ENCODE measurements at regions not wholly inside any gene's neighbourhood (a gene's known extent, or its start where the extent isn't known, plus 50 kb on each side); places are given as distances from the start of the nearest gene placed in this dataset.

DNA sequence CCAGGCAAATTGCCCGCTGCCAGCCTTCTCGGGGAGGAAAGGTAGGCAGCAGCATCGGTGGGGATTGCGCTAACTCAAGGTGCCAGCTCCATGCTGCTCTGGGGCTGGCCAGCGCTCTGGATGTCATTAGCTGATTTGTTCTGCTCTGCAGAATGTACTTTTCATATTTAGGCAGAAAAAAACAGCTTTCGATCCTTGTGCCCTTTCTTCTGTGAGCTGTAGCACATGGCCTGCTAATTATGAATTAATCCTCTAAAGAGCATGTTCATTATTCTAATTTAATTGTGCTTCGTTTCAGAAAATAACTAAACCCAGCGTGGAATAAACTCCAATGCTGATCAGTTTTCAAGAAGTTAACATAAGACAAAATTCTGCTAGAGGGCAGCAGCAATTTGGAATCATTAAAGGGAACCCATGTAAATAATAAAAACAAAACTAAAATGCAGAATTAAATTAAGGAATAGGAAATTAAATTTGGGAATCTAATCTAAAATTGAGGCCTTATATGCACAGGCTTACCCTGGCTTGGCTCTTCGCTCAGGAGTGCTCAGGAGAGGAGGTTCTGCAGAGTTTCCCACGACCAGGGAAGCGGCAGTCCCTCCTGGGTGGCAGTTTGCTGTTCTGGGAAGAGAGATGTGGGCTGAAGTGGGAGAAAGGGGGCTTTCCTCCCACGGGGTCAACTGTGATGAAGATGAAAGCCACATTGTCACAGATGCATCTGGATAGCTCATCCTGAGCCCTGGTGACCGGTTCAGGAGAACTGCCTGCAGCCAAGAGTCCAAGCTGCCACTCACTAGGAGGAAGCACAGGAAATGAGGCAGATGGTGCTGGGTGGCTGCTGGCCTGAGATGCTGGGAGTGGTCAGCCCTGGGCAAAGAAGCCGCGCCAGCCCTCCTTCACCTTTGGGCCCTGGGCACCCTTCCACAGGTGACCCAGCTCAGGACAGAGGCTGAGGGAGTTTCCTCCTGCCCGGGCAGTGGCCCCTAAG lies 93.2 kb upstream of the PKDCC start:
- no peak for DNase-seq (ENCODE audit: low read depth in 2 of 2)

DNA sequence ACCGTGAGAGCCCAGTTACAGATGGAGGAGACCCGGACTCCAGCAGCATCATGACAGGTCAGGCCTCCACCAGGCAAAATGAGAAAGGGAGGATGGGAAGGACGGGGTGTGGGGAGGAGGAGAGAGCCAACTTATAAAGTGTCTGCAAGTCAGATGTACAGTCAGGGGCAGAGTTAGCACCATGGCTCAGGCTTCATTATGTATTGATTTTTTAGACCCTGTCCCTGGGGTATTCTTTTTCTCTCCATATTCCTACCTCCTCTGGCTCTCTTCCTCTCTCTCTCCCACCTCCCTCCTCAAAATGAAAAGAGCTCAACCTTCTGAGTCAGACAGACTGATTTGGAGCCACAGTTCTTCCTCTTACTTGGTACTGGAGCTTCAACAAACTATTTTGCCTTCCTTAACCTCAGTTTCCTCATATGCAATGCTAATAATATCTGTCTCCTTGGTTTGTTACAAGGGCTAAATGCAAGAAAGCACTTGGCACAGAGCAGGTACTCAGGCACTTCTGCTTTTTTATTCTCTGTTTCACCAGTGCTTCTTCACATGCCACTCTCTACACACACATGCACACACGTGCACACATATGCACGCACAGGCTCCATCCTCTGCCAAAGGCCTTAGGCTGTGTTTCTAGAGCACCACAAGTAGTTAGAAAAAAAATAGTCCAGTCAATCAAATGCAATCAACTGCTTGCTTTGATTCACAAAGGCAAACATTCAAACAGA lies 92.3 kb upstream of the PKDCC start:
- DNase-seq (ENCODE audit: low read depth in 2 of 2) = no peak

DNA sequence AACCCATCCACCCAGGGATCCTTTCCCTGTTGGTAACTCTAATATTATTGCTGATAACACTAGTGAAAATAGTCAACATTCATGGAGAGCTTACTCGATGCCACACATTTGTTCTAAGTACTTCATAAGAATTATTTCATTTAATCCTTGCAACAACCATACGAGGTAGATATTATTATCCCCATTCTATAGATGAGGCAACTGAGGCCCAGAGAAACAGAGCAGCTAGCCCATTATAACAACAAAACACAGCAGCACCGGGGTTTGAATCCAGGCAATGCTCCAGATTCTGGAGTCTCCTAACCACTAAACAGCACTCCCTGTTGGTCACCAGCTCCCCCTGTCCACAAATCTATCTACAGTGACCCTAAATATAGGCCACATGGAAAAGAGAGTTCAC lies 90.4 kb upstream of the PKDCC start:
- no peak for DNase-seq (ENCODE audit: low read depth in 2 of 2)

DNA sequence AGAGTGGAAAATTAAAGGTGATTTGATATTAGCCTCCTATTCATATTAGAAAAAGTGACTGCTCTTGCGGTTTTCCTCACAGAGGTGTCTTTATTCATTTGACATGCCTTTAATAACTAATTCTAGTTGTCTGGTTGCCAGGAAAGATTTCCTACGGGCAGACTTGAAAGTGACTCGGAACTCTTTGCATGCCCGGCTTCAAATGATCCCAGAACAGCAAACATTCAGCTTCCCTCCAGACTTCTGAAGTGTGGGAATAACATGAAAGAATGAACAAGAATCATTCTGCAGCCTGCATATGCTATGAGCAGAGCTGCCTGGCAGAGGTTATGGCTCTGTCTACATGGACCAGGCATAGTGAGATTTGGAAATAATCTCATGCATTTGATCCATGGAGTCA lies 89.6 kb upstream of the PKDCC start:
- no peak for DNase-seq (ENCODE audit: low read depth in 2 of 2)

DNA sequence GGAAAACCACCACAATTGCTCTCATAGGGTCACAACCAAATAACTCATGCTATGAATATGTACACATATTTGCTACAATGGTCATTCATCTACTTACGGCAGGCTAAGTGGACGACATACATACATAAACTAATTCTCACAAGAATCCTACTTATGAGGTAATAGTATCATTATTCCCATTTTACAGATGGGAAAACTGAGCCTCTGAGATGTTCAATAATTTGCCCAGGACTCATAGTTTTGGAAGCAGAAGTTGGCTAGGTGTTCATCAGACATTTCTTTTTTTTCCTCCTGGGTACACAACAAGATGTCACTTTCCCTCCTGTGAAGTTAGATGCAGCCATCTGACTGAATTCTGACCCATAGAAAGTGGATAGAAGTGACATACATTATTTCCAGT lies 89.0 kb upstream of the PKDCC start:
- no peak for DNase-seq (ENCODE audit: low read depth in 2 of 2)

DNA sequence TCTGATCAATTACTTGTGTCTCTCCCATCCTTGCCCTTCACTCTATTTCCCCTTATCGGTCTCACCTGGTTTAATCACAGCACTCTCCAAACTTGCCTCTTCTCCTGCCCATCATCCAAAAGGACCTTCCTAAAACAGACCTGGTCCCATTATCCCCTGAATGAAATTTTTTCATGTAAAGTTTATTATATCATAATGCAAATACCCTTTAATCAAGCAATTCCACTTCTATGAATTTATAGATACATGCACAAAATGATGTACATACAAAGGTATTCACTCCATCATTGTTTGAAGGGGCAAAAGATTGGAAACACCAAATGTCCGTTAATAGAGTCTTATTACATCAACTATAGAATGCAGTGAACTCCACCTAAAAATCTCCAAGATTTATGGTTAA lies 88.1 kb upstream of the PKDCC start:
- DNase-seq (ENCODE audit: low read depth in 2 of 2) = no peak

DNA sequence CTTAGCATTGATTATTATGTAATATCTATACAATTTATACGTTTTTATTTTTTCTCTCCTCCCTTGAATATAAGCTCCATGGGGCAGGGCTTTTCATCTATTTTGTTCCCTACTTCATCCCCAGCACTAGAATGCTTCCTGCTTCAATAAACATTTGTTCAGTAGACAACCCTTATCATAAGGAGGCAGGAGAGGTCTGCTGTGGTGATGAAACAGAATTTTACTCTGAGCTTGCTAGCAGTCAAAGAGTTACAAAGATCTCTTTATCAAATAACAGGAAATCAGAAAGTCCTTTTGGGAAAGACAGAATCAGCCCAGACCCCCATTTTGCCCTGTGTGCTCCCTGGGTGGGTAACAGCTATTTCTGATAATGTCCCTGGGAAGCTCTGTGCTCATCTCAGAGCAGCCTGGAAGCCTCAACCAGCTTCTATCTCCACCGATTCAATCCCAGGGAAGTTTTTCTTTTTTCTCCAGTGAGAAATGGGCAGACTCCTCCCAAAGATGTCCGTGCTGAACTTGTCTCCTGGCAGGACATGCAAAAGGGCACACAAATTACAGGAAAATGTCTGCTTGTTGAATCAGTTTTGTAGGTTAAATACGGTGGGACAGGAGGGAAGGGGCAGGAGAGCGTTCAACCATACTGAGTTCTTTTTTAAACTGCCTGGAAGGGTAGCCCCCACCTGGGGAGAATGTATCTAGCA lies 84.7 kb upstream of the PKDCC start:
- DNase-seq (ENCODE audit: low read depth in 2 of 2) = no peak

DNA sequence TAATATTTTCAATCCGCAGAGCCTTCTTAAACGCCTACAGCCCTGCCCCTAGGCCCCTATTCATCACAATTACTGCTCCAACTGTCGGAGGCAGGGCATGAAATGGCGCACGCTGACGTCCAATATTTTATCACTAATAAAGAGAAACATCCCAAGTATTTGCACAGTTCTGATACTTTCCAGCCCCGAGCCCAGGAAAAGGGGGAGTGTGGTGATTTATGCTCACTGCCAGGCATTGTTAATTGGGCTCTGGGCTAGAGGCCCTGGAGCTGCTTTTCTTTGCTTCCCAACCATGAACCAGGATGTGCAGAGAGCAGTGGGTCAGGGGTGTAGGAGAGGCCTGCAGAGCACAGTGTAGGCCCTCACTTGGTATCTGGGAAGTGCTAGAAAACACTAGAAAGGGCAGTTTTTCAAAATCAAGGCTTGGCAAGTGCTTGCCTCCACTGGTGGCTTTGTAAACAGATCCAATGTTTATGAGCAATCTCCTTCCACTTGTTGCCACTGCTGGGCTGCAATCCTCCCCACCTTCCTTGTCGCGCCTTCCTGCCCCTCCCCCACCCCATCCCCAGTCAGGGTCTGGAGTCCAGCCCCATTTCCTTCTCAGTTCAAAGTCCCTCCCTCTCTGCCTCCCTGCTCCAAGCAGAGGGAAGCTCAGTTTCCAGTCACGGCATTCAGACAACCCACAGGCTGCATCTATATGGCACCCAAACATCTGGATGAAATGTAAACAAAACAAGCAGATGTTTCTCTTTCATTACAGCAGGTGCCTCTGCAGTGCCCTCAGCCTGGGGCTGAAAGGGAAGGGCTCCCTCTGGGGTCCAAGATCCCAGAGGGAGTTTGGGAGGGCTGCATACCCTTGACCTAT lies 83.9 kb upstream of the PKDCC start:
- DNase-seq (ENCODE audit: low read depth in 2 of 2) = no peak

DNA sequence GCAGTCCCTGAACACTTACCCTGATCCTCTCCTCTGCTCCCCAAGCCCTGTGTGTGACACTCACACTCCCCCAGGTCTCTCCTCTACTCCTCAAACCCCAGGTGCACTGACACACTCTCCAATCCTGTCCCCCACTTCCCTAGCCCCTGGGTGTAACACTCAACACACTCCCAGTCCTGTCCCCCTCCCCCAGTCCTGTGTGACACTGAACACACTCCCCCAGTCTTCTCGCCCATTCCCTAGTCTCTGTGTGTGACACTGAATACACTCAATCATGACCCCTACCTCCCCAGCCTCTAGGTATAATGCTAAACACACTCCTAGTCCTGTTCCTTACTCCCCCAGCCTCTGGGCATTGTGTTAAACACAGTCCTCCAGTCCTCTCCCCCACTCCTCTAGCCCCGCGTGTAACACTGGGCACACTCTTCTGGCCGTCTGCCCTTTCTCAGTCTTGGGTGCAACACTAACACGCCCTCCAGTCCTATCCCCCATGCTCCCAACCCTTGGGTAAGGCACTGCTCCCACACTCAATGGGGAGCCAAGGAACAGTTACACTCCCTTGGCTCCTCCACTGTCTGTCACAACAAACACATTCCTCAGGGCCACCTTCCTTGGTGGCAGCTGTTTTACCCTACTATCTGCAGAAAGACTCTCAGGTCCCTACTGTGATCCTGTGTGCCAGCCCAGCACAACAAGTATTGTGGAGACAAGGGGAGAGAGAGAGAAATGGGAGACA lies 82.5 kb upstream of the PKDCC start:
- no peak for DNase-seq (ENCODE audit: low read depth in 2 of 2)

DNA sequence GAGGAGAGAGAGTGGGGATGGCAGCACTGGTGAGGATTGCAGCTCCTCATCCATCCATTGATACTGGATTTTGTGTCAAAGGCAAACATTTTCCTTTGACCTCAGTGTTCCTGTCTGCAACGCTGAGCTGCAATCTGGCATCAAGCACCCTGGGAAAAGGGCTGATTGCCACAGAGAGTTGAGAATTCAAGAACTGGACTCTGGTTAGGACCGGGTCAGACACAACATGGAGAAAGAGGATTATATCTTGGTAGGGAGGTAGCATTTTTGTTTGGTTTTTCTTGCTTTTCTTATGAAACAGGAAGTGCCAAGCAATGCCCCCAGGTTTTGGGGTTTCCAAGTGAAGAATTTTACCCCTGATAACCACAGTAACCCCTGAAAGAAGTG lies 81.9 kb upstream of the PKDCC start:
- DNase-seq (ENCODE audit: low read depth in 2 of 2) = no peak

DNA sequence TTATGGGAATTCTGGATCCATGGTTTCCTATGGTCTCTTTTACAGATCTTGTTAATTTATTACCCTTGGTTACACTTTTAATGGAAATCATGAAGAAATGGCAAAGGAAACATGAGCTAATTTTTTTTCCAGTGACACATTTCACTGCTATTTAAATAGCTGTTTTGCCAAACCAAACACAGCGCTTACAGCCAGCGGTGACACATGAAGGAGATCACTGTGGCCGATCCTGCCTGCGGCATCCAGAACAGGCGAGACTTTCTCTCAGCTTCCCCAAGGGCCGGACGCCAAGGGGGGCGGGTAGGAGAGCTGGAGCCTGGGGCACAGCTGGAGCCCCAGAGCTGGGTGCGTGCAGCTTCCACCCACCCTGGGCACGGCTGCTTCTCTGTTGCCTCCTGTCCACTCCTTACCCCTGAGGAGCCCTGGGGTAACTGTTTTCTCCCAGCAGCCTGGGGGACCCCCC lies 81.4 kb upstream of the PKDCC start:
- no peak for DNase-seq (ENCODE audit: low read depth in 2 of 2)

DNA sequence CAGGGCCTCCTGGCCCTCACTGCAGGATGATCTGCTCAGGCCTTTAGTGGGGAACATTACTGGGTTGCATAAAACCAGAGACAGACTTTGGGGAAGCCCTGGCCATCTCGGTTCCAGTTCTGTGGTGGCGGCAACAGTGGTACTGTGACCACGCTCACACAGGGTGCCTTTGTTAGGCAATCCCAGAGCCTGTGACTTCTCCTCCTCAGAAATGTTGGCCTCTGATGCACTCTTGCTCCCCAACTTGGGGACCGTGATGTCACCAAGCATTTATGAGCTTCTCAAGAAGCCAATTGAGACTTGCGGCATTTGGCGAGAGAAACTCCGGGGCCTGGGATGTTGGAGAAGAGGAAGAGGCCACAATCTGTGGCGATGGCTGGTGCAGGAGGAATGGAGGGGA lies 80.9 kb upstream of the PKDCC start:
- no peak for DNase-seq (ENCODE audit: low read depth in 2 of 2)

DNA sequence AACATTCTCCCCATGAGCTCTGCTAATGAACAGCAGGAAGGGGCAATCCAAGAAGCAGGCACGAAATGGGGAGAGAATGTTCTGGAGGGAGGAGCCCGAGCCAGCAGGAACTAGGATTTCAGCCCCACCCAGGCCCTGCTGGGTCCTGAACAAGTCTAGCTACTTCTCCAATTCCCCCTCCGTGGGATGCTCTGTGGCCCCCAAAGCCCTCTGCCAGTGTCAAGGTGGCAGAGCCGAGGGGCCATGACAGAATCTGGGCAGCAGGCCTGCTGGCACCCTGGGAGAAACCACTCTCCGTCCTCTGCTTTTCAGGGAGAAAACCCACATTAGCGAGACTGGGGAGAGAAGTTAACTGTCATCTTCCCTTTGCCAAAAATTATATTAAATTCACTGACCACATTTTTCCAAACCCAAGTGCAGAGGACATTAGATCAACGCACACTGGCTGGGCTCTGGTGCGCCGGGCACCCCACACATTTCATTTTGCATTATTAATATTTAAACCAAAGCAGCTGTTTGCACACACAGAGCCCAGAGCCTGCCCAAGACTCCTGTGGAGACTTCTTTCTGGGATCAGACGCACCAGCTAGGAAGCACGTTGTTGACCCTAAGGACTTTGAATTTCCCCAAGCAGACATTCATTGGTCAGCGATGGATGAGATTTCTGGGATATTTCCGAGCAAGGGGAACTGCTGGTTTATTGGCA lies 80.2 kb upstream of the PKDCC start:
- DNase-seq (ENCODE audit: low read depth in 2 of 2) = no peak

DNA sequence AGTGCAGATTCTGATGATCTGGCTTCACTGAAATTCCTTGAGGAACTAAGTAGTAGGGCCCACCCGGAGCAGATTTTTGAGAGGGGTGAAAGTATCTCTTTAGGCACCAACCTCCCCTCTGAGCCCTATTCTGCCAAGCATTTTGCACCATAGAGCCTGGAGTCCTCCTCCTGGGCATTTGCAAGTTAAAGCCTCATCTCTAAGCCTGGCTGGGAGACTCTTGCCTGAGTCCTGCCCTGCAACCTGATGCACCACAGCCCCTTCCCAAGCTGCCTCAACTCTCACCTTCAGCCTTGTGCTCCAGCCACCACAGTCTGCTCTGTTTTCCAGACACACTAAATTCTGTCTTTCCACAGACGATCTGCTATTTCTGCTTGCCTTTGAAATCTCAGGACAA lies 79.6 kb upstream of the PKDCC start:
- no peak for DNase-seq (ENCODE audit: low read depth in 2 of 2)

DNA sequence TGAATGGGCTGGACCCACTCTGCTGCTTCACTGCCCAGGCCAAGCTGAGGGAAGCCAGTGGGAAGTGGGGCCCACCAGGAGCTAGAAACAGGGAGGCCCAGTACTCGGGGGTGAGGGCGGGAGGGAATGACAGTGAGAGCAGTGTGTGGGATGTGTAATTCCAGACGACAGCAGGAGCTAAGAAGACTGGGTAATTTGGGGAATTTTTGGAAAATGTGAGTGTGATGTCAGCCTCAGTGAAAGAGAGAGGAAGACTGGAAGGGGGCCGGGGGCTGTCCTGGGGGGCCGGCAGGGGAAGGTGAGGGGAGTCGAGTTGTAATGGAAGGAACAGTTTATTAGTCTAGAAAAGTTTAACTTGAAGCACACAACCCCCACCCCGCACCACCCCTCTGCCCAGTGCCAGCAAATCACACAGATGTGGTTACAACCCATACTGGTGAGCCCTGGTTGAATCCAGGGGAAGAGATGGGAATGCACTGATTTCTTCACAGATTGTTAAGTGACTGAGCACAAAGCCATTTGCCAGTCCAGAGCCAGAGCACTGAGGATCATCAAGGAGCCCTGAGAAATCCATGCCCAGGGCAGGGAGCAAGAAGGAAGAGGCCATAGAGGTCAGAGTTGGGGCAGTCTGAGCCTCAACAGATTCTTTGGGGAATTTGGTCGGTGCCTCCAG lies 76.7 kb upstream of the PKDCC start:
- DNase-seq (ENCODE audit: low read depth in 2 of 2) = no peak

DNA sequence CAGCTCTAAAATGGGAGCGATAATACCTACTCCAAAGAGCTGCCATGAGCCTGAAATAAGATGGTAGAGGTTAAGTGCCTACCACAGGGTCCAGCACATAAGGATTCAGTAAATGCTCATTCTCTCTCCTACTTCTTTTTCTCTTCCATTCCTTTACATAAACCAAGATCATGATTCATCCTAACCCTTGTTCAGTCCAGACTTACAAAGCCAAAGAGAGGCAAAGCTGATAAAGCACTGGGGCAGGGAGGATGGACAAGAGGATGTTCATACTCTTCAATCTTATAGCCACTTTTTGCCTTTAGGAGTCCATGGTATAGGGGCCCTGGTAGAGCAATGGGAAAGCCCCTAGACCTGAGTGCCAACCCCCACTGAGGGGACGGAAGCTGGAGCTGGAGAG lies 75.6 kb upstream of the PKDCC start:
- DNase-seq (ENCODE audit: low read depth in 2 of 2) = no peak

DNA sequence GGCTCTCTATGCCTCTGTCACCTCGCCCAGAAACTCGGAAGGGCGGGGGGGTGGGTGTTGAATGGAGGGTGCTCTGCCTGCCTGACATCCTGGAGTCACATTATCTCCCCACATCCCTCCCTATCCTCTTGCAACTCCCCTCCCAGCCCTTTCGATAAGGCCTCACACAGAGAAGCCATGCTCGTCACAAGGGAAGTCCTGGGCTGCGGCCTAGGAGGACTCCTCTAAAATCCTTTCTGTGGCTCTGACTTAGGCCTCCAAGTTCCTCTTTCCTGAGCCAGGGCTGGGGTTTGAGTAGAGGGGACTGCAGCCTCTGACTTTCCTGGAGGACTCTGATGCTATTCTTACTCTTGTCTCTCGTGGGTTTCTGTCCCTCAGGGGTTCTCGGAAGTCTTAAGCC lies 75.0 kb upstream of the PKDCC start:
- DNase-seq (ENCODE audit: low read depth in 2 of 2) = no peak

DNA sequence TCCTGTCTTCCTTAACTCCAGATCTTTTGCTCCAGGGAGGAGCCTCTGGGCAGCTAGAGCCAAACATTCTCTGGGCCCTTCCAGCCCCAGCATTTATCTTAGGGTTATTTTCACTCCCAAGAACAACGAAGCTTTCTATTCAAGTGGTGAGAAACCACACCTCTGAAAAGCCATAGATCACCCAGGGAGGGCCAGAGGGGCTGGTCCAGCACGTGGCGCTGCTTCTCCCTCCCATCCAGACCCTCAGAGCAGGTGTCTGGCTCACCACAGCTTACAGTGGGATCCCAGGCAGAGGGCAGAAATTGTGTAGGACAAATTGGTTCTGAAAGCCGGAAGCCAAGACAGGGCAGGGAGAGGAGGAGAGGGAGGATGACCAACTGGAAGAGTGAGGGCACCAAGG lies 74.0 kb upstream of the PKDCC start:
- no peak for DNase-seq (ENCODE audit: low read depth in 2 of 2)

DNA sequence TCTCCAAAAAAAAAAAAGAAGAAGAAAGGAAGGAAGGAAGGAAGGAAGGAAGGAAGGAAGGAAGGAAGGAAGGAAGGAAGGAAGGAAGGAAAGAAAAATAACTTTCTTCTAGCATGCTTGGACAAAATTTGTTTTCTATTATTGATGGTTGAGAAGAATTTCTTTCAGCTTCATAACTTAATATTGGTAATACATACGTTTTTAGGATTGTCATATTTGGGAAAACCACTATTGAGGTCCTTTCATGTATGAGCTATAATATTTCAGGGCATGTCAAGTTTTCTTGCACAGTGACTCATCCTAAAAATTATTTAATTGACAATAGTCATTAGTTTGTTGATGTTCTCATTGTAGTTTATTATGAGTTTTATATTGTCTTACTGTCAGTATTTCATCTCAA lies 66.4 kb upstream of the PKDCC start:
- DNase-seq (ENCODE audit: low read depth in 2 of 2) = no peak
